HCT116 (cell line): ENCODE measurements at regions not wholly inside any gene's neighbourhood (a gene's known extent, or its start where the extent isn't known, plus 50 kb on each side); places are given as distances from the start of the nearest gene placed in this dataset.

ENCODE experiments used
- ATAC-seq: fragments of 200-7000 bp; cut with Tn5 transposase; 2 replicates; pipeline ENCODE4 v1.9.1; 2020; ENCODE audit warnings: mild to moderate bottlenecking, moderate library complexity
- BruUV-seq: library from RNA; stranded (reverse); fragments of 400-500 nt; replicated peaks from 2 replicates; lab custom pipeline; 2021; lab: Mats Ljungman, UMichigan
- CTCF ChIA-PET: fragments of 300-600 bp; sonication (Branson Sonifier 250); formaldehyde crosslinking; loops from one replicate; lab custom pipeline; 2021; ENCODE audit warnings: antibody characterized with exemption; lab: Charles Lee
- POLR2A ChIA-PET: fragments of 300-600, 350-600 bp; sonication (Branson Sonifier 250); formaldehyde crosslinking; loops from one replicate; lab custom pipeline; 2021; ENCODE audit warnings: antibody characterized with exemption; lab: Charles Lee
- RAD21 ChIA-PET, 2 experiments: fragments of 300-600 bp; sonication (Branson Sonifier 250); formaldehyde crosslinking; loops; one replicate each; lab custom pipeline; 2023; ENCODE audit warnings: low total read pairs in 2 of 2; ENCODE audit not compliant: uncharacterized antibody in 2 of 2, unreplicated experiment in 2 of 2, low non-redundant PET in 1 of 2; lab: Charles Lee
- DNase-seq: peaks from one replicate; pipeline ENCODE4 v3.0.0-alpha.2; 2010; ENCODE audit warnings: low read depth, low spot score
- H2AFZ ChIP-seq: fragments of 200-600 bp; shearing (Covaris generic), sonication (generic); 2 replicates; pipeline ENCODE4 v1.6.1; 2017; ENCODE audit warnings: low read depth, mixed run types, mixed read lengths, antibody characterized with exemption, low read length; ENCODE audit not compliant: poor library complexity, severe bottlenecking
- H3K27ac ChIP-seq: 2 replicates; pipeline ENCODE4 v1.5.1; 2012; ENCODE audit warnings: low read depth, low read length
- H3K27me3 ChIP-seq: fragments of 200-600 bp; sonication (generic); 2 replicates; pipeline ENCODE4 v1.6.1; 2016; ENCODE audit warnings: mixed run types, low read length, mixed read lengths; ENCODE audit not compliant: insufficient read depth
- H3K36me3 ChIP-seq, 2 experiments: fragments of 200-500 bp in 1 of 2; fragments of 200-600 bp in 1 of 2; sonication (Bioruptor generic) in 1 of 2; sonication (generic) in 1 of 2; 2 replicates each; pipeline versions ENCODE4 v1.5.1 to v1.6.1; 2014 to 2016; ENCODE audit warnings: low read length in 2 of 2, inconsistent platforms in 1 of 2, mixed read lengths in 1 of 2, mixed run types in 1 of 2; ENCODE audit not compliant: insufficient read depth in 2 of 2, control insufficient read depth in 1 of 2
- H3K4me1 ChIP-seq, 2 experiments: fragments of 200-600 bp in 1 of 2; sonication (generic) in 1 of 2; 2 replicates each; pipeline versions ENCODE4 v1.5.1 to v1.6.1; 2012 to 2017; ENCODE audit warnings: low read length in 2 of 2, inconsistent platforms in 1 of 2, mild to moderate bottlenecking in 1 of 2, mixed read lengths in 1 of 2, mixed run types in 1 of 2, moderate library complexity in 1 of 2; ENCODE audit not compliant: insufficient read depth in 2 of 2, control insufficient read depth in 1 of 2
- H3K4me2 ChIP-seq: fragments of 200-600 bp; sonication (generic); 2 replicates; pipeline ENCODE4 v1.6.1; 2017; ENCODE audit warnings: mixed run types, low read length, mixed read lengths
- H3K4me3 ChIP-seq, 2 experiments: fragments of 200-600 bp in 1 of 2; sonication (generic) in 1 of 2; replicated peaks in 1 of 2; 2 replicates each; pipeline ENCODE4 v1.5.1; 2011 to 2016; ENCODE audit warnings: low read length in 2 of 2, control low read depth in 1 of 2, low read depth in 1 of 2, mild to moderate bottlenecking in 1 of 2, mixed read lengths in 1 of 2, mixed run types in 1 of 2
- H3K79me2 ChIP-seq: fragments of 200-600 bp; sonication (generic); 2 replicates; pipeline ENCODE4 v1.6.1; 2017; ENCODE audit warnings: mild to moderate bottlenecking, mixed run types, low read length, moderate library complexity, mixed read lengths; ENCODE audit not compliant: insufficient read depth
- H3K9ac ChIP-seq: fragments of 200-600 bp; sonication (generic); 2 replicates; pipeline ENCODE4 v1.6.1; 2016; ENCODE audit warnings: low read length, mixed read lengths
- H3K9me2 ChIP-seq: fragments of 200-600 bp; sonication (generic), shearing (Covaris generic); 2 replicates; pipeline ENCODE4 v1.6.1; 2017; ENCODE audit warnings: mixed run types, mild to moderate bottlenecking, moderate library complexity; ENCODE audit not compliant: insufficient read depth
- H3K9me3 ChIP-seq, 2 experiments: fragments of 200-500 bp in 1 of 2; fragments of 200-600 bp in 1 of 2; sonication (Bioruptor generic) in 1 of 2; sonication (generic) in 1 of 2; 2 replicates each; pipeline ENCODE4 v1.6.1; 2014 to 2017; ENCODE audit warnings: low read length in 2 of 2, mixed read lengths in 2 of 2, inconsistent platforms in 1 of 2, low read depth in 1 of 2, mild to moderate bottlenecking in 1 of 2, mixed run types in 1 of 2, moderate library complexity in 1 of 2; ENCODE audit not compliant: control insufficient read depth in 1 of 2, insufficient read depth in 1 of 2
- H4K20me1 ChIP-seq: fragments of 200-600 bp; sonication (generic), shearing (Covaris generic); 2 replicates; pipeline ENCODE4 v1.6.1; 2017; ENCODE audit warnings: mixed run types, mild to moderate bottlenecking, moderate library complexity; ENCODE audit not compliant: insufficient read depth
- ATF3 ChIP-seq: IDR thresholded peaks from 2 replicates; pipeline ENCODE4 v1.6.1; 2012
- EGR1 ChIP-seq: IDR thresholded peaks from 2 replicates; pipeline ENCODE4 v1.6.1; 2012; ENCODE audit warnings: low read depth
- EZH2 ChIP-seq: fragments of 200-600 bp; sonication (generic); IDR thresholded peaks from 2 replicates; pipeline ENCODE4 v1.6.1; 2017; ENCODE audit warnings: antibody characterized with exemption, mixed run types
- EZH2phosphoT487 ChIP-seq: fragments of 200-600 bp; IDR thresholded peaks from 2 replicates; pipeline ENCODE4 v1.6.1; 2018; ENCODE audit warnings: antibody characterized with exemption, borderline replicate concordance
- FOSL1 ChIP-seq: IDR thresholded peaks from 2 replicates; pipeline ENCODE4 v1.6.1; 2012; ENCODE audit warnings: low read depth
- JUND ChIP-seq: IDR thresholded peaks from 2 replicates; pipeline ENCODE4 v1.6.1; 2012
- MAX ChIP-seq: IDR thresholded peaks from 2 replicates; pipeline ENCODE4 v1.6.1; 2012
- POLR2A ChIP-seq: IDR thresholded peaks from 2 replicates; pipeline ENCODE4 v1.7.0; 2011; ENCODE audit warnings: borderline replicate concordance; ENCODE audit not compliant: insufficient read depth, insufficient read length; ENCODE audit errors: extremely low read depth
- POLR2AphosphoS5 ChIP-seq: IDR thresholded peaks from 2 replicates; pipeline ENCODE4 v1.6.1; 2011; ENCODE audit warnings: mild to moderate bottlenecking, low read depth, low read length, moderate library complexity
- RAD21 ChIP-seq: IDR thresholded peaks from 2 replicates; pipeline ENCODE4 v1.6.1; 2012; ENCODE audit warnings: low read depth, mild to moderate bottlenecking
- REST ChIP-seq: IDR thresholded peaks from 2 replicates; pipeline ENCODE4 v1.6.1; 2012; ENCODE audit warnings: low read depth
- SIN3A ChIP-seq: IDR thresholded peaks from 2 replicates; pipeline ENCODE4 v1.6.1; 2012; ENCODE audit warnings: low read depth
- SP1 ChIP-seq: IDR thresholded peaks from 2 replicates; pipeline ENCODE4 v1.6.1; 2012; ENCODE audit warnings: low read depth
- TCF7L2 ChIP-seq: IDR thresholded peaks from 2 replicates; pipeline ENCODE4 v1.7.0; 2011; ENCODE audit warnings: borderline replicate concordance, inconsistent platforms; ENCODE audit not compliant: insufficient read depth, insufficient read length; ENCODE audit errors: extremely low read depth
- ZNF274 ChIP-seq: fragments of 200-500 bp; sonication (Bioruptor generic); IDR thresholded peaks from 2 replicates; pipeline ENCODE4 v1.6.1; 2014; ENCODE audit warnings: mild to moderate bottlenecking, low read depth, low read length, inconsistent platforms
- intact Hi-C: fragments of 100-400 bp; cut with micrococcal nuclease; formaldehyde crosslinking; loops from 2 replicates; pipeline ENCODE4 v1.10.0; 2022
- TF ChIP-seq, protein P1 (sequence below), 3 experiments: fragments of 200-600 bp in 1 of 3; sonication (generic) in 1 of 3; IDR thresholded peaks in 2 of 3; conservative IDR thresholded peaks in 1 of 3; 2 replicates each; pipeline ENCODE4 v1.5.1; 2012 to 2017; ENCODE audit warnings: low read depth in 2 of 3, low read length in 2 of 3, antibody characterized with exemption in 1 of 3, borderline replicate concordance in 1 of 3, control low read depth in 1 of 3, mild to moderate bottlenecking in 1 of 3, mixed read lengths in 1 of 3, mixed run types in 1 of 3, moderate library complexity in 1 of 3; ENCODE audit not compliant: insufficient read depth in 1 of 3

DNA sequence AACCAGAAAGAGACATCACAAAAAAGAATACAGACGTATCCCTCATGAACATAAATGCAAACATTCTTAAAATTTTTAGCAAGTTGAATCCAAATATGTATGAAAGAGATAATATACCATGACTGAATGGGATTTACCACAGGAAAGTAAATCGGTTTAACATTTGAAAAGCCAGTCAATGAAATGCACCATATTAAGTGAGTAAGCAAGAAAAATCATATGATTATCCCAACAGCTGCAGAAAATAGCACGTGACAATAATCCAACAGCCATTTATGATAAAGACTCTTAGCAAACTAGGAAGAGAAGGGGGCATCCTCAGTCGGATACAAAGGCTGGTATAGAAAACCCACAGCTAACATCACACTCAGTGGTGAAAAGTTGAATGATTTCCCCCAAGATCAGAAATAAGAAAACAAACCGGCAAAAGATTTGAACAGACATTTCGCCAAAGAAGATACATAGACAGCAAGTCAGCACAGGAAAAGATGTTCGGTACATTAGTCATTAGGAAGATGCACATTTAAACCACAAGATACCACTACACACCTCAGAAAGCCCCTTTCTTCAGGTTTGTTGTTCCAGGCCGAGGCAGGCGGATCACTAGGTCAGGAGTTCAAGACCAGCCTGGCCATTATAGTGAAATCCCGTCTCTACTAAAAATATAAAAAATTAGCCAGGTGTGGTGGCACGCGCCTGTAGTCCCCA is 144.3 kb downstream of the INHBB start:
- no peaks in the 10 kb centered on the region for H4K20me1 ChIP-seq
- 0 out of 2 replicates have a peak, but pooled peaks cover 3% of the 10 kb centered on the region for H3K27me3 ChIP-seq
- no peak overlapping the region for H2AFZ ChIP-seq
- H3K36me3 ChIP-seq = no peaks in the 10 kb centered on the region
- intact Hi-C loops = no loop called here
- POLR2A ChIA-PET = no interaction called here
- H3K27ac ChIP-seq = no peak overlapping the region
- H3K9ac ChIP-seq = no peak overlapping the region
- H3K4me2 ChIP-seq = no peak overlapping the region
- TF ChIP-seq TCF7L2 = no peak
- no peak for TF ChIP-seq EZH2phosphoT487
- TF ChIP-seq RAD21 = no peak
- no peak for TF ChIP-seq EGR1
- TF ChIP-seq JUND = no peak
- no peak for TF ChIP-seq FOSL1
- no peak for TF ChIP-seq SP1
- TF ChIP-seq ATF3 = no peak
- TF ChIP-seq EZH2 = no peak
- no peak for TF ChIP-seq MAX
- no peak for TF ChIP-seq POLR2A
- TF ChIP-seq SIN3A = no peak
- TF ChIP-seq POLR2AphosphoS5 = no peak
- TF ChIP-seq, protein P1, sequence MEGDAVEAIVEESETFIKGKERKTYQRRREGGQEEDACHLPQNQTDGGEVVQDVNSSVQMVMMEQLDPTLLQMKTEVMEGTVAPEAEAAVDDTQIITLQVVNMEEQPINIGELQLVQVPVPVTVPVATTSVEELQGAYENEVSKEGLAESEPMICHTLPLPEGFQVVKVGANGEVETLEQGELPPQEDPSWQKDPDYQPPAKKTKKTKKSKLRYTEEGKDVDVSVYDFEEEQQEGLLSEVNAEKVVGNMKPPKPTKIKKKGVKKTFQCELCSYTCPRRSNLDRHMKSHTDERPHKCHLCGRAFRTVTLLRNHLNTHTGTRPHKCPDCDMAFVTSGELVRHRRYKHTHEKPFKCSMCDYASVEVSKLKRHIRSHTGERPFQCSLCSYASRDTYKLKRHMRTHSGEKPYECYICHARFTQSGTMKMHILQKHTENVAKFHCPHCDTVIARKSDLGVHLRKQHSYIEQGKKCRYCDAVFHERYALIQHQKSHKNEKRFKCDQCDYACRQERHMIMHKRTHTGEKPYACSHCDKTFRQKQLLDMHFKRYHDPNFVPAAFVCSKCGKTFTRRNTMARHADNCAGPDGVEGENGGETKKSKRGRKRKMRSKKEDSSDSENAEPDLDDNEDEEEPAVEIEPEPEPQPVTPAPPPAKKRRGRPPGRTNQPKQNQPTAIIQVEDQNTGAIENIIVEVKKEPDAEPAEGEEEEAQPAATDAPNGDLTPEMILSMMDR (IDR thresholded peaks at IDR 0.05 in 2 of 3, conservative IDR thresholded peaks at IDR 0.05 in 1 of 3; ENCODE audit: borderline replicate concordance in 1 of 3, insufficient read depth in 1 of 3, low read depth in 2 of 3, low read length in 2 of 3) = no peak
- TF ChIP-seq ZNF274 = no peak
- no peak for TF ChIP-seq REST
- TF ChIP-seq, all 23 proteins: peak for 0
- H3K79me2 ChIP-seq = no peaks in the 10 kb centered on the region
- CTCF ChIA-PET = no interaction called here
- H3K9me3 ChIP-seq = no peaks in the 10 kb centered on the region
- peaks cover 0 to 12% of the 10 kb centered on the region in 2 experiments; a peak in 2 of 4 replicates for H3K4me1 ChIP-seq
- no peaks in the 10 kb centered on the region for H3K9me2 ChIP-seq
- no TSS peak for BruUV-seq
- ATAC-seq (no peak), DNase-seq (no peak)
- H3K4me3 ChIP-seq = no peak overlapping the region
- RAD21 ChIA-PET = no interaction called here
